Ishikawa (cell line): ENCODE measurements at regions not wholly inside any gene's neighbourhood (a gene's known extent, or its start where the extent isn't known, plus 50 kb on each side); places are given as distances from the start of the nearest gene placed in this dataset.
A peak's percentile ranks its signal among the peaks of the same experiment; 100 is the strongest.

Experiments
- CEBPB ChIP-seq: IDR thresholded peaks from 2 replicates; pipeline ENCODE4 v1.6.1; 2012
- CREB1 ChIP-seq: IDR thresholded peaks from 2 replicates; pipeline ENCODE4 v1.6.1; 2012; ENCODE audit warnings: low read depth
- EGR1 ChIP-seq: IDR thresholded peaks from 2 replicates; pipeline ENCODE4 v1.6.1; 2012
- EP300 ChIP-seq: IDR thresholded peaks from 2 replicates; pipeline ENCODE4 v1.6.1; 2012; ENCODE audit warnings: borderline replicate concordance
- FOXM1 ChIP-seq: IDR thresholded peaks from 2 replicates; pipeline ENCODE4 v1.6.1; 2012; ENCODE audit warnings: low read depth, borderline replicate concordance
- MAX ChIP-seq: IDR thresholded peaks from 2 replicates; pipeline ENCODE4 v1.6.1; 2012
- NFIC ChIP-seq: IDR thresholded peaks from 2 replicates; pipeline ENCODE4 v1.6.1; 2012
- RAD21 ChIP-seq: IDR thresholded peaks from 2 replicates; pipeline ENCODE4 v1.6.1; 2012; ENCODE audit warnings: low read depth
- TAF1 ChIP-seq: IDR thresholded peaks from 2 replicates; pipeline ENCODE4 v1.6.1; 2012; ENCODE audit warnings: low read depth, mild to moderate bottlenecking
- TCF12 ChIP-seq: IDR thresholded peaks from 2 replicates; pipeline ENCODE4 v1.6.1; 2012; ENCODE audit warnings: low read depth
- TEAD4 ChIP-seq: IDR thresholded peaks from 2 replicates; pipeline ENCODE4 v1.6.1; 2012
- YY1 ChIP-seq: IDR thresholded peaks from 2 replicates; pipeline ENCODE4 v1.6.1; 2012; ENCODE audit warnings: low read depth
- ZBTB7A ChIP-seq: IDR thresholded peaks from 2 replicates; pipeline ENCODE4 v1.6.1; 2012; ENCODE audit warnings: low read depth
- TF ChIP-seq, protein P1 (sequence below): IDR thresholded peaks from 2 replicates; pipeline ENCODE4 v1.6.1; 2012
- TF ChIP-seq, protein P2 (sequence below): IDR thresholded peaks from 2 replicates; pipeline ENCODE4 v1.6.1; 2012; ENCODE audit warnings: low read depth, mild to moderate bottlenecking

DNA sequence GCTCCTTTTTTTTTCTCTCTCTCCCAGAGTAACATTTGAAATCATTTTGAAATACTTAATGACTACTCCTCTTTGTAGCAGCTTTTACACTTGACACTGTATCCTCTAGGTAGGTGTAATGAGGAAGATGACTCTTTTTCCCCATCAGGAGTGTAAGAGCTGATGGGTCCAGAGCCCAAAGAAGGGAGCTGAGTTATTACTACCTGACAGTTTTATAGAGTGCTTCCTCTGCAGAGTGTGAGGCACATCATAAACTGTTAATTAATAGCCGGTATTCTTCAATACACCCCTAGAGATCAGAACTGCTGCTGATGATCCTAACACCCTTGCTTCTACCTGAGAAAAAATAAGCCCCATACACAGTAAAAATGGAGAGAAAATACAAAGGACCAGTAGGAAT is 279.8 kb upstream of the SEMA3A start:
- TF ChIP-seq, protein P1, sequence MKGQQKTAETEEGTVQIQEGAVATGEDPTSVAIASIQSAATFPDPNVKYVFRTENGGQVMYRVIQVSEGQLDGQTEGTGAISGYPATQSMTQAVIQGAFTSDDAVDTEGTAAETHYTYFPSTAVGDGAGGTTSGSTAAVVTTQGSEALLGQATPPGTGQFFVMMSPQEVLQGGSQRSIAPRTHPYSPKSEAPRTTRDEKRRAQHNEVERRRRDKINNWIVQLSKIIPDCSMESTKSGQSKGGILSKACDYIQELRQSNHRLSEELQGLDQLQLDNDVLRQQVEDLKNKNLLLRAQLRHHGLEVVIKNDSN, result no peak
- TF ChIP-seq TCF12, result no peak
- no peak for TF ChIP-seq FOXM1
- no peak for TF ChIP-seq CREB1
- no peak for TF ChIP-seq EP300
- no peak for TF ChIP-seq TEAD4

DNA sequence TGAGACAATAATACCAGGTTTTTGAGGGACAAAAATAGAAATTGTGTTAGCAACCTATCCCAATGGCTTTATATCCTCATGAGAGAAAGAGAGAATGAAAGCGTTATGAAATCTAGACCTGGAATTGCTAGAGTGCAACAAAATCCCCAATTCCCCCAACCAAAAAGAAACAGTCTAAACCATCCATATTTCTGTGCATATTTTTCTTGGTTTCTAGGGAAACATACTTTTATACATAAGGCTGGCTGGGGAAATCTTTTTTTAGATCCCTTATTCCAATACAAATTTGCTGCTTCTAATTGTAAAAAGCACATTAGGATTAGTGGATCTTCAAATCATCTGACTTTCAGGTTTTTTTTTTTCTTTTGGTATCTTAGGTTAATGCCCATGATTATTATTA is 277.0 kb upstream of the SEMA3A start:
- TF ChIP-seq ZBTB7A (no peak), MAX (no peak), CEBPB (no peak)

DNA sequence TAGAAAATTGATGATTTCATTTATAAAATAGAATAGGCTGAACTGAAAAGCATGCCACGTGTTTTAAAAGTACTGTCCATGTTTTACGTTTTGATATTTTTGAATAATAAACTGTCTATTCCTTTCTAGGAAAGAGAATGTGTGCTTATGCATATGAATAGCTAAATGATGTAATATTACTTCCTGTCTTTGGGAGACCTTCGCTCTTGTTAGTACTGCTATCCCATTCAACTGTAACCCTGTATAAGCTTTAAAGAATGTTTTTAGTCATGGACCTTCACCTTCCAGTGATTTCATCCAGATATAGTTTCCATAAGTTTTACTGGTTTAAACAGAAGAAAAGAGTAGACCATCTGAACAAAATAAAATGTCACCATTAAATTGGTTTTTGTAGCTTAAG is 274.4 kb upstream of the SEMA3A start:
- no peak for TF ChIP-seq EGR1
- TF ChIP-seq MAX, result no peak
- no peak for TF ChIP-seq CREB1
- TF ChIP-seq CEBPB, result no peak
- TF ChIP-seq ZBTB7A, result no peak
- TF ChIP-seq FOXM1, result no peak

DNA sequence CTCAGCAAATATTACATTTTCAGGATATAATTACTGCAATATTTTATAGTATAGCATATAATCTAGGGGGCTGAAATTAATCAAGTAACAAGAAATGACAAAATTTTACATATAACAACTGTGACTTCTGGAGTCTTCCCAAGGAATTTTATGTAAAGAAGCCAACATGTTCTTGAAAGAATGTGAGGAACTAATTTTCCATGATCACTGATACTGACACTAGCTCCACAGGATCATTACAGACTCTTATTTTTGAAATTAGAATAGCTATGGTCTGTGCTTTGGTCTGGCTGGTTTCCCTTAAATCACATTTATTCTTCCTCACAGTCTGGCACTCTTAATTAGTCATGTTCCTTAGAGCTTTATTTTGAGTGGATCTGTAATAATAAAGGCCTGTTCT is 267.7 kb upstream of the SEMA3A start:
- TF ChIP-seq, protein P1, result no peak
- TF ChIP-seq NFIC (no peak), RAD21 (no peak), CEBPB (no peak), YY1 (no peak), MAX (no peak), TEAD4 (no peak), EP300 (no peak), FOXM1 (no peak), CREB1 (no peak), TCF12 (no peak), TAF1 (no peak), EGR1 (no peak), ZBTB7A (no peak)
- TF ChIP-seq, protein P2, sequence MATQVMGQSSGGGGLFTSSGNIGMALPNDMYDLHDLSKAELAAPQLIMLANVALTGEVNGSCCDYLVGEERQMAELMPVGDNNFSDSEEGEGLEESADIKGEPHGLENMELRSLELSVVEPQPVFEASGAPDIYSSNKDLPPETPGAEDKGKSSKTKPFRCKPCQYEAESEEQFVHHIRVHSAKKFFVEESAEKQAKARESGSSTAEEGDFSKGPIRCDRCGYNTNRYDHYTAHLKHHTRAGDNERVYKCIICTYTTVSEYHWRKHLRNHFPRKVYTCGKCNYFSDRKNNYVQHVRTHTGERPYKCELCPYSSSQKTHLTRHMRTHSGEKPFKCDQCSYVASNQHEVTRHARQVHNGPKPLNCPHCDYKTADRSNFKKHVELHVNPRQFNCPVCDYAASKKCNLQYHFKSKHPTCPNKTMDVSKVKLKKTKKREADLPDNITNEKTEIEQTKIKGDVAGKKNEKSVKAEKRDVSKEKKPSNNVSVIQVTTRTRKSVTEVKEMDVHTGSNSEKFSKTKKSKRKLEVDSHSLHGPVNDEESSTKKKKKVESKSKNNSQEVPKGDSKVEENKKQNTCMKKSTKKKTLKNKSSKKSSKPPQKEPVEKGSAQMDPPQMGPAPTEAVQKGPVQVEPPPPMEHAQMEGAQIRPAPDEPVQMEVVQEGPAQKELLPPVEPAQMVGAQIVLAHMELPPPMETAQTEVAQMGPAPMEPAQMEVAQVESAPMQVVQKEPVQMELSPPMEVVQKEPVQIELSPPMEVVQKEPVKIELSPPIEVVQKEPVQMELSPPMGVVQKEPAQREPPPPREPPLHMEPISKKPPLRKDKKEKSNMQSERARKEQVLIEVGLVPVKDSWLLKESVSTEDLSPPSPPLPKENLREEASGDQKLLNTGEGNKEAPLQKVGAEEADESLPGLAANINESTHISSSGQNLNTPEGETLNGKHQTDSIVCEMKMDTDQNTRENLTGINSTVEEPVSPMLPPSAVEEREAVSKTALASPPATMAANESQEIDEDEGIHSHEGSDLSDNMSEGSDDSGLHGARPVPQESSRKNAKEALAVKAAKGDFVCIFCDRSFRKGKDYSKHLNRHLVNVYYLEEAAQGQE, result no peak

DNA sequence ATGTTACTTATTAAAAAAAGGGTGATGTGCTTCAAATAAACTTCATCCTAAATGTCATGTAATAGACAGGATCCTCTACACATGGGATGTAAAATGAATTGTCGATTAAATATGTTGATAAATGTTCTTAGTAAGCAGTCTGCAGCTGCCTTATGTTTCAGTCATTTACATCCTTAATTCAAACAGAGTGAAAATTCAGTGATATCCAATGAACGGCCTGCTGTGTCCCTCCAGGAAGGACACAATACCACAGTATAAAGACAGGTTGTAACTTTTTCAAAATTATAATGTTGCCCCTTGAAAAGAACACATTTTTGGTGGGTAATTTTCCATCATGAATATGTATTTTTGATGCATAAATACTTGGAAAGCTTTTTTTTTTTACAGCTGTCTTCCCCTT is 266.5 kb upstream of the SEMA3A start:
- TF ChIP-seq TAF1 (no peak), EGR1 (no peak), TEAD4 (no peak), EP300 (no peak), NFIC (no peak), YY1 (no peak)

DNA sequence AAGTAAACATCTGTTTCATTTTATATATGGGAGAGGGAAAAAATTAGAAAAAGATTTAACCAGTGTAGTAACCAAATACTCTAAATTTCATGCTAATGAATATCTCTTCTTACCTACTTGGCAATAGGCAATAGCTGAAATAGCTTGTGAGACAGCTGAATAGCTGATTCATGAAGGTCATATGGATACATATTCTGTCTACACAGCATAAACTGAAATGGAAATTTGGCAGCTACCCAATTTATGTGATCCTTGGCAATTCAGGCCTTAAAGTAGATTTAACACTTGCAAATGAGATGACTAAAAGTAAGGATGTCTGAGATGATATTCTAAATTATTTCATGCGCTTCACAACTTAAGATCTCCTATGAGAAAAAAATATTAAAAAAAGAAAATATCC is 261.2 kb upstream of the SEMA3A start:
- TF ChIP-seq FOXM1, result no peak
- peak; percentile 43; the same call in 1 of the 2 replicates for TF ChIP-seq NFIC

- TF ChIP-seq TAF1 (no peak), TEAD4 (no peak), YY1 (no peak), EGR1 (no peak), EP300 (no peak), ZBTB7A (no peak), NFIC (no peak), MAX (no peak), CEBPB (no peak), FOXM1 (no peak), TCF12 (no peak), CREB1 (no peak), RAD21 (no peak)
- TF ChIP-seq, protein P1, result no peak
- TF ChIP-seq, protein P2, result no peak
These were observed 259.8 kb upstream of the SEMA3A start for GRCh38 chr7:84454174-84454959.
